ENCODE measurements at regions not wholly inside any gene's neighbourhood (a gene's known extent, or its start where the extent isn't known, plus 50 kb on each side); places are given as distances from the start of the nearest gene placed in this dataset.

GRCh38 chrX:124502599-124502998 is 156.2 kb downstream of the SH2D1A start:
- TF ChIP-seq POLR2A (IDR thresholded peaks at IDR 0.05; ENCODE audit: low read depth, low read length) (no peak), TAF1 (IDR thresholded peaks at IDR 0.05; ENCODE audit: borderline replicate concordance, low read depth, low read length) (no peak), POLR2AphosphoS5 (IDR thresholded peaks at IDR 0.05; ENCODE audit: low read depth, low read length) (no peak)

Data from GM12892 (cell line).